ENCODE measurements at regions not wholly inside any gene's neighbourhood (a gene's known extent, or its start where the extent isn't known, plus 50 kb on each side); places are given as distances from the start of the nearest gene placed in this dataset.

DNA sequence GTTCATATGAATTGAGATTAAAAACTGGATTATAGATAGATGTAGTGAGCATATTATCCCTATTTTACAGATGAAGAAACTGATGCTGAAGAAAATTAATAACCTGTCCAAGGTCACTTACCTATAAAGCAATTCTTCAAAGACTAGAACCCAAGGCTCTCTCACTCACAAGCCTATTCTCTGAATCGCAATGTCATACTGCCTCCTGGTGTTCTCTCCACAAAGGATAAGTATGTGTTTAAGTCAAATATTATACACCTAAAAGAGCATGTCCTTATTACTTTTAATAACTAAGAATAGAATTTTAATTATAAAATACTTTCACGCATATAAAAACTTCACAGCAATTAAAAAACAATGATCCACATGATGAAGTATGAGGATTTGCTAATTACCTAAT, 721.3 kb upstream of the USP15 start:
- TF ChIP-seq, protein P1, sequence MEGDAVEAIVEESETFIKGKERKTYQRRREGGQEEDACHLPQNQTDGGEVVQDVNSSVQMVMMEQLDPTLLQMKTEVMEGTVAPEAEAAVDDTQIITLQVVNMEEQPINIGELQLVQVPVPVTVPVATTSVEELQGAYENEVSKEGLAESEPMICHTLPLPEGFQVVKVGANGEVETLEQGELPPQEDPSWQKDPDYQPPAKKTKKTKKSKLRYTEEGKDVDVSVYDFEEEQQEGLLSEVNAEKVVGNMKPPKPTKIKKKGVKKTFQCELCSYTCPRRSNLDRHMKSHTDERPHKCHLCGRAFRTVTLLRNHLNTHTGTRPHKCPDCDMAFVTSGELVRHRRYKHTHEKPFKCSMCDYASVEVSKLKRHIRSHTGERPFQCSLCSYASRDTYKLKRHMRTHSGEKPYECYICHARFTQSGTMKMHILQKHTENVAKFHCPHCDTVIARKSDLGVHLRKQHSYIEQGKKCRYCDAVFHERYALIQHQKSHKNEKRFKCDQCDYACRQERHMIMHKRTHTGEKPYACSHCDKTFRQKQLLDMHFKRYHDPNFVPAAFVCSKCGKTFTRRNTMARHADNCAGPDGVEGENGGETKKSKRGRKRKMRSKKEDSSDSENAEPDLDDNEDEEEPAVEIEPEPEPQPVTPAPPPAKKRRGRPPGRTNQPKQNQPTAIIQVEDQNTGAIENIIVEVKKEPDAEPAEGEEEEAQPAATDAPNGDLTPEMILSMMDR (IDR thresholded peaks at IDR 0.05) = no peak
- TF ChIP-seq POLR2A (IDR thresholded peaks at IDR 0.05) (no peak), EP300 (IDR thresholded peaks at IDR 0.05) (no peak), POLR2AphosphoS5 (IDR thresholded peaks at IDR 0.05) (no peak)
